ENCODE measurements at regions not wholly inside any gene's neighbourhood (a gene's known extent, or its start where the extent isn't known, plus 50 kb on each side); places are given as distances from the start of the nearest gene placed in this dataset.

- Histone ChIP-seq H3K36me3 (ENCODE audit: insufficient read depth in 1 of 2, low read depth in 1 of 2) (no peaks in the 10 kb centered on the region), H3K9me3 (no peaks in the 10 kb centered on the region), H3K27ac (no peak overlapping the region), H3K27me3 (ENCODE audit: insufficient read depth in 3 of 3, low read length in 2 of 3) (no peaks in the 10 kb centered on the region), H3K4me1 (peaks cover 7% of the 10 kb centered on the region), H3K4me3 (no peak overlapping the region)
- no peak for ATAC-seq
- 97 to 98% (median 97%) methylated on average over 4 of the region's 4 CpGs for WGBS, 3 donors
- intact Hi-C loops (cut with DNase I): no loop called here
- TF ChIP-seq CTCF (IDR thresholded peaks at IDR 0.05): no peak
- no peak for DNase-seq
Observed at GRCh38 chr13:73975767-73976166, 158.4 kb downstream of the KLF12 start.

GRCh38 chr13:73974051-73974450, 160.2 kb downstream of the KLF12 start:
- Histone ChIP-seq H3K36me3 (ENCODE audit: insufficient read depth in 1 of 2, low read depth in 1 of 2) (no peaks in the 10 kb centered on the region), H3K27me3 (ENCODE audit: insufficient read depth in 3 of 3, low read length in 2 of 3) (no peaks in the 10 kb centered on the region), H3K4me1 (peaks cover 13% of the 10 kb centered on the region), H3K27ac (no peak overlapping the region), H3K4me3 (no peak overlapping the region), H3K9me3 (no peaks in the 10 kb centered on the region)
- intact Hi-C loops (cut with DNase I): no loop called here
- ATAC-seq: no peak
- 43 to 60% (median 53%) methylated on average over 2 of the region's 2 CpGs for WGBS, 3 donors
- DNase-seq: no peak
- TF ChIP-seq CTCF (IDR thresholded peaks at IDR 0.05): no peak

GRCh38 chr13:73973156-73973555, 161.0 kb downstream of the KLF12 start:
- Histone ChIP-seq H3K36me3 (ENCODE audit: insufficient read depth in 1 of 2, low read depth in 1 of 2) (no peaks in the 10 kb centered on the region), H3K4me3 (no peak overlapping the region), H3K9me3 (no peaks in the 10 kb centered on the region), H3K4me1 (peaks cover 13% of the 10 kb centered on the region), H3K27me3 (ENCODE audit: insufficient read depth in 3 of 3, low read length in 2 of 3) (no peaks in the 10 kb centered on the region), H3K27ac (no peak overlapping the region)
- 88 to 95% (median 93%) methylated on average over 2 of the region's 2 CpGs for WGBS, 3 donors
- DNase-seq (no peak), ATAC-seq (no peak)
- no peak for TF ChIP-seq CTCF (IDR thresholded peaks at IDR 0.05)
- intact Hi-C loops (cut with DNase I): no loop called here

GRCh38 chr13:73972545-73972944, 161.7 kb downstream of the KLF12 start:
- no peak for DNase-seq
- Histone ChIP-seq H3K36me3 (ENCODE audit: insufficient read depth in 1 of 2, low read depth in 1 of 2) (no peaks in the 10 kb centered on the region), H3K9me3 (no peaks in the 10 kb centered on the region), H3K27ac (no peak overlapping the region), H3K4me3 (no peak overlapping the region), H3K27me3 (ENCODE audit: insufficient read depth in 3 of 3, low read length in 2 of 3) (no peaks in the 10 kb centered on the region), H3K4me1 (peaks cover 15% of the 10 kb centered on the region)
- no peak for ATAC-seq
- 81 to 92% (median 87%) methylated on average over 7 of the region's 7 CpGs for WGBS, 3 donors
- TF ChIP-seq CTCF (IDR thresholded peaks at IDR 0.05): no peak
- intact Hi-C loops (cut with DNase I): no loop called here

- H3K27ac ChIP-seq: no peak overlapping the region
- no peaks in the 10 kb centered on the region for H3K27me3 ChIP-seq (ENCODE audit: insufficient read depth in 3 of 3, low read length in 2 of 3)
- H3K9me3 ChIP-seq: no peaks in the 10 kb centered on the region
- no peak overlapping the region for H3K4me3 ChIP-seq
- ATAC-seq (no peak), DNase-seq (no peak)
- TF ChIP-seq CTCF (IDR thresholded peaks at IDR 0.05): no peak
- H3K4me1 ChIP-seq: peaks cover 21% of the 10 kb centered on the region
- WGBS, 3 donors: 87 to 95% (median 92%) methylated on average over 2 of the region's 2 CpGs
- H3K36me3 ChIP-seq (ENCODE audit: insufficient read depth in 1 of 2, low read depth in 1 of 2): no peaks in the 10 kb centered on the region
- intact Hi-C loops (cut with DNase I): no loop called here
Observed at GRCh38 chr13:73971481-73971880, 162.7 kb downstream of the KLF12 start.
